ENCODE measurements at regions not wholly inside any gene's neighbourhood (a gene's known extent, or its start where the extent isn't known, plus 50 kb on each side); places are given as distances from the start of the nearest gene placed in this dataset.

- H3K4me2 ChIP-seq (ENCODE audit: low read depth, low read length, poor library complexity, severe bottlenecking): no peak overlapping the region
- H3K4me3 ChIP-seq (ENCODE audit: insufficient read depth, low read length, poor library complexity, severe bottlenecking): no peak overlapping the region
- no peaks in the 10 kb centered on the region for H4K20me1 ChIP-seq (ENCODE audit: low read depth, low read length)
- no peaks in the 10 kb centered on the region for H3K79me2 ChIP-seq (ENCODE audit: insufficient read depth, low read length)
- H3F3A ChIP-seq (ENCODE audit: insufficient read depth): no peaks in the 10 kb centered on the region
- no peaks in the 10 kb centered on the region for H3K9me3 ChIP-seq (ENCODE audit: insufficient read depth, low read length)
- no peaks in the 10 kb centered on the region for H3K36me3 ChIP-seq (ENCODE audit: low read length)
- no peak for TF ChIP-seq CTCF (IDR thresholded peaks at IDR 0.05; ENCODE audit: insufficient read depth, low read length, poor library complexity, severe bottlenecking)
- TF ChIP-seq EZH2phosphoT487 (conservative IDR thresholded peaks at IDR 0.05; ENCODE audit: low read length): no peak
- H2AFZ ChIP-seq (ENCODE audit: low read depth, low read length, severe bottlenecking): no peak overlapping the region
- H3K27me3 ChIP-seq (ENCODE audit: low read length): no peaks in the 10 kb centered on the region
- H3K9ac ChIP-seq (ENCODE audit: low read length): no peak overlapping the region
- H3K27ac ChIP-seq (ENCODE audit: low read depth, low read length): no peak overlapping the region
- H3K9me2 ChIP-seq (replicated peaks; ENCODE audit: insufficient read depth, low read length): no peaks in the 10 kb centered on the region
Observed at GRCh38 chr7:10863476-10863875, 110.2 kb upstream of the PHF14 start.

DNA sequence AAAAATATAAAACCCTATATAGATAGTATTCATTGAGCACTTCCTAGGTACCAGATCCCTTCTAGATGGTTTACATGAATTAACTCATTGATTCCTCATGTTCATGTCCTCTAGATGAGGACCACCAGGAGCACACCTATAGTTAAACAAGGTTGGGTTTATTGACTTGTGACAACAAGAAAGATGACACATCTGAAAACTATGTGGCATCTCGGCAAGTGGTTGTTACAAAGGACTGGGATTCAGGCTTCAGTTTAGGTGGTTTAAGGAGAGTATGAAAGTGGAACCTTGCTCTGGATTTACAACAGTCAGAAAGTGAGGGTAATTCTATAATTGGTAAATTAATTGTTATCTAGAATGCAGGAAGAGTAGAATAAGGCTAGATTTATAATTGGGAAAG lies 99.0 kb upstream of the PHF14 start:
- H3K27ac ChIP-seq (ENCODE audit: low read depth, low read length): no peak overlapping the region
- H3K9me2 ChIP-seq (replicated peaks; ENCODE audit: insufficient read depth, low read length): no peaks in the 10 kb centered on the region
- no peak overlapping the region for H3K9ac ChIP-seq (ENCODE audit: low read length)

DNA sequence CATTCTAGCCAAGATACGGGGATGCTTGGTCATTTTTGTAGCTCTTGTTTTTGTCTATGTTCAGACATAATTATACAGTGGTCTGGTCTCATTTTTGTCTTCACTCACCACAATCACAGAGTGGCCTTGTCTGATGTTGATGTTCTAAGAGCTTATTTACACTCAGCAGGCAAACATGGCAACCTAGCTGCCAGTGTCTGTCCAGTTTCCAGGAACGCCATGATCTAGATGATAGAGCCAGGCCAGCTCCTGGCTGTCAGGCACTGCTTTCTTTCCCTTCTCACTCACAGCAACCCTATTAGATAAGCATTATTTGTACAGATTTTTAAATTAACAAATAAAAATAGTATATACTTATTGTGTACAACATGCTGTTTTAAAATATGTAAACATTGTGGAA lies 98.6 kb upstream of the PHF14 start:
- Histone ChIP-seq H3K27me3 (ENCODE audit: low read length) (no peaks in the 10 kb centered on the region), H3K27ac (ENCODE audit: low read depth, low read length) (no peak overlapping the region), H3K9me2 (replicated peaks; ENCODE audit: insufficient read depth, low read length) (no peaks in the 10 kb centered on the region), H3K4me3 (ENCODE audit: insufficient read depth, low read length, poor library complexity, severe bottlenecking) (no peak overlapping the region), H3K36me3 (ENCODE audit: low read length) (no peaks in the 10 kb centered on the region), H3K9me3 (ENCODE audit: insufficient read depth, low read length) (no peaks in the 10 kb centered on the region), H3K79me2 (ENCODE audit: insufficient read depth, low read length) (no peaks in the 10 kb centered on the region), H3K4me2 (ENCODE audit: low read depth, low read length, poor library complexity, severe bottlenecking) (no peak overlapping the region), H4K20me1 (ENCODE audit: low read depth, low read length) (no peaks in the 10 kb centered on the region), H3F3A (ENCODE audit: insufficient read depth) (no peaks in the 10 kb centered on the region), H3K9ac (ENCODE audit: low read length) (no peak overlapping the region), H2AFZ (ENCODE audit: low read depth, low read length, severe bottlenecking) (no peak overlapping the region)
- TF ChIP-seq CTCF (IDR thresholded peaks at IDR 0.05; ENCODE audit: insufficient read depth, low read length, poor library complexity, severe bottlenecking) (no peak), EZH2phosphoT487 (conservative IDR thresholded peaks at IDR 0.05; ENCODE audit: low read length) (no peak)

More for the DNA sequence above, 99.0 kb upstream of the PHF14 start:
- TF ChIP-seq EZH2phosphoT487 (conservative IDR thresholded peaks at IDR 0.05; ENCODE audit: low read length): no peak
- no peak for TF ChIP-seq CTCF (IDR thresholded peaks at IDR 0.05; ENCODE audit: insufficient read depth, low read length, poor library complexity, severe bottlenecking)
- H3F3A ChIP-seq (ENCODE audit: insufficient read depth): no peaks in the 10 kb centered on the region
- no peak overlapping the region for H3K4me2 ChIP-seq (ENCODE audit: low read depth, low read length, poor library complexity, severe bottlenecking)
- H3K9me3 ChIP-seq (ENCODE audit: insufficient read depth, low read length): no peaks in the 10 kb centered on the region
- H3K79me2 ChIP-seq (ENCODE audit: insufficient read depth, low read length): no peaks in the 10 kb centered on the region
- no peak overlapping the region for H3K4me3 ChIP-seq (ENCODE audit: insufficient read depth, low read length, poor library complexity, severe bottlenecking)
- no peaks in the 10 kb centered on the region for H3K27me3 ChIP-seq (ENCODE audit: low read length)
- no peaks in the 10 kb centered on the region for H3K36me3 ChIP-seq (ENCODE audit: low read length)
- H4K20me1 ChIP-seq (ENCODE audit: low read depth, low read length): no peaks in the 10 kb centered on the region
- no peak overlapping the region for H2AFZ ChIP-seq (ENCODE audit: low read depth, low read length, severe bottlenecking)
